ENCODE measurements at regions not wholly inside any gene's neighbourhood (a gene's known extent, or its start where the extent isn't known, plus 50 kb on each side); places are given as distances from the start of the nearest gene placed in this dataset.

GRCh38 chr7:108825581-108825909 is 255.9 kb downstream of the DNAJB9 start:
- H4K20me1 ChIP-seq (ENCODE audit: control insufficient read depth, extremely low read depth, insufficient read depth, low read length), result no peaks in the 10 kb centered on the region
- H3K4me3 ChIP-seq (replicated peaks in 1 of 4; ENCODE audit: control extremely low read depth in 1 of 4, insufficient read depth in 1 of 4, low read depth in 3 of 4, low read length in 4 of 4), result no peak overlapping the region
- H3K36me3 ChIP-seq (ENCODE audit: control insufficient read depth, insufficient read depth, low read length), result no peaks in the 10 kb centered on the region
- no peak overlapping the region for H3K4me2 ChIP-seq (ENCODE audit: extremely low read depth, insufficient read depth, low read length)
- no peaks in the 10 kb centered on the region for H3K4me1 ChIP-seq (ENCODE audit: control insufficient read depth, extremely low read depth, insufficient read depth, low read length)
- no peak for DNase-seq (ENCODE audit: low read depth in 2 of 2)
- H3K79me2 ChIP-seq (ENCODE audit: control insufficient read depth, insufficient read depth, low read length), result no peaks in the 10 kb centered on the region
- TF ChIP-seq EZH2 (IDR thresholded peaks at IDR 0.05; ENCODE audit: low read length, missing control alignments), result no peak
- TF ChIP-seq CTCF (conservative IDR thresholded peaks at IDR 0.05 in 1 of 2, IDR thresholded peaks at IDR 0.05 in 1 of 2; ENCODE audit: low read depth in 1 of 2, low read length in 2 of 2), result no peak
- no peaks in the 10 kb centered on the region for H3K27me3 ChIP-seq (ENCODE audit: control insufficient read depth, insufficient read depth, low read length)
- H3K9me3 ChIP-seq (ENCODE audit: control insufficient read depth, insufficient read depth, low read depth, low read length), result no peaks in the 10 kb centered on the region
- H2AFZ ChIP-seq (ENCODE audit: low read length), result no peak overlapping the region
- H3K27ac ChIP-seq (ENCODE audit: insufficient read depth, low read length), result no peak overlapping the region
- H3K9ac ChIP-seq (ENCODE audit: insufficient read depth, low read length), result no peak overlapping the region

GRCh38 chr7:108836256-108836655 is 266.6 kb downstream of the DNAJB9 start:
- no peaks in the 10 kb centered on the region for H3K36me3 ChIP-seq (ENCODE audit: control insufficient read depth, insufficient read depth, low read length)
- no peaks in the 10 kb centered on the region for H4K20me1 ChIP-seq (ENCODE audit: control insufficient read depth, extremely low read depth, insufficient read depth, low read length)
- no peak overlapping the region for H2AFZ ChIP-seq (ENCODE audit: low read length)
- no peaks in the 10 kb centered on the region for H3K27me3 ChIP-seq (ENCODE audit: control insufficient read depth, insufficient read depth, low read length)
- no peak overlapping the region for H3K27ac ChIP-seq (ENCODE audit: insufficient read depth, low read length)
- no peaks in the 10 kb centered on the region for H3K4me1 ChIP-seq (ENCODE audit: control insufficient read depth, extremely low read depth, insufficient read depth, low read length)
- H3K4me2 ChIP-seq (ENCODE audit: extremely low read depth, insufficient read depth, low read length), result no peak overlapping the region
- H3K4me3 ChIP-seq (replicated peaks in 1 of 4; ENCODE audit: control extremely low read depth in 1 of 4, insufficient read depth in 1 of 4, low read depth in 3 of 4, low read length in 4 of 4), result no peak overlapping the region
- peak; percentile 4 to 45 for DNase-seq (ENCODE audit: low read depth in 2 of 2)
- TF ChIP-seq EZH2 (IDR thresholded peaks at IDR 0.05; ENCODE audit: low read length, missing control alignments), result no peak
- no peak for TF ChIP-seq CTCF (conservative IDR thresholded peaks at IDR 0.05 in 1 of 2, IDR thresholded peaks at IDR 0.05 in 1 of 2; ENCODE audit: low read depth in 1 of 2, low read length in 2 of 2)
- no peaks in the 10 kb centered on the region for H3K79me2 ChIP-seq (ENCODE audit: control insufficient read depth, insufficient read depth, low read length)
- no peaks in the 10 kb centered on the region for H3K9me3 ChIP-seq (ENCODE audit: control insufficient read depth, insufficient read depth, low read depth, low read length)
- no peak overlapping the region for H3K9ac ChIP-seq (ENCODE audit: insufficient read depth, low read length)

- no peaks in the 10 kb centered on the region for H3K27me3 ChIP-seq (ENCODE audit: control insufficient read depth, insufficient read depth, low read length)
- no peak for TF ChIP-seq EZH2 (IDR thresholded peaks at IDR 0.05; ENCODE audit: low read length, missing control alignments)
- TF ChIP-seq CTCF (conservative IDR thresholded peaks at IDR 0.05 in 1 of 2, IDR thresholded peaks at IDR 0.05 in 1 of 2; ENCODE audit: low read depth in 1 of 2, low read length in 2 of 2), result no peak
- H4K20me1 ChIP-seq (ENCODE audit: control insufficient read depth, extremely low read depth, insufficient read depth, low read length), result no peaks in the 10 kb centered on the region
- no peak overlapping the region for H2AFZ ChIP-seq (ENCODE audit: low read length)
- H3K27ac ChIP-seq (ENCODE audit: insufficient read depth, low read length), result no peak overlapping the region
- H3K4me3 ChIP-seq (replicated peaks in 1 of 4; ENCODE audit: control extremely low read depth in 1 of 4, insufficient read depth in 1 of 4, low read depth in 3 of 4, low read length in 4 of 4), result no peak overlapping the region
- H3K4me2 ChIP-seq (ENCODE audit: extremely low read depth, insufficient read depth, low read length), result no peak overlapping the region
- no peaks in the 10 kb centered on the region for H3K79me2 ChIP-seq (ENCODE audit: control insufficient read depth, insufficient read depth, low read length)
- H3K4me1 ChIP-seq (ENCODE audit: control insufficient read depth, extremely low read depth, insufficient read depth, low read length), result no peaks in the 10 kb centered on the region
- H3K9ac ChIP-seq (ENCODE audit: insufficient read depth, low read length), result no peak overlapping the region
- no peaks in the 10 kb centered on the region for H3K36me3 ChIP-seq (ENCODE audit: control insufficient read depth, insufficient read depth, low read length)
- DNase-seq (ENCODE audit: low read depth in 2 of 2), result peak; percentile 3 to 18
- H3K9me3 ChIP-seq (ENCODE audit: control insufficient read depth, insufficient read depth, low read depth, low read length), result no peaks in the 10 kb centered on the region
Measured at GRCh38 chr7:108838198-108838597, 268.5 kb downstream of the DNAJB9 start.

Measured in fibroblast of lung (primary cell).